HG03571 (cell line): ENCODE measurements at regions not wholly inside any gene's neighbourhood (a gene's known extent, or its start where the extent isn't known, plus 50 kb on each side); places are given as distances from the start of the nearest gene placed in this dataset.
"Not testable (repeated sequence)": the region's sequence is repeated elsewhere in the genome, so short reads cannot be mapped to it uniquely, and the experiment has no call there.

Experiments
- ATAC-seq: cut with Tn5 transposase; IDR thresholded peaks from one replicate; pipeline ENCODE4 v1.9.1; 2021; ENCODE audit not compliant: unreplicated experiment

GRCh38 chr2:194603429-194603828 lies 1053.6 kb upstream of the SLC39A10 start:
- ATAC-seq = no peak

DNA sequence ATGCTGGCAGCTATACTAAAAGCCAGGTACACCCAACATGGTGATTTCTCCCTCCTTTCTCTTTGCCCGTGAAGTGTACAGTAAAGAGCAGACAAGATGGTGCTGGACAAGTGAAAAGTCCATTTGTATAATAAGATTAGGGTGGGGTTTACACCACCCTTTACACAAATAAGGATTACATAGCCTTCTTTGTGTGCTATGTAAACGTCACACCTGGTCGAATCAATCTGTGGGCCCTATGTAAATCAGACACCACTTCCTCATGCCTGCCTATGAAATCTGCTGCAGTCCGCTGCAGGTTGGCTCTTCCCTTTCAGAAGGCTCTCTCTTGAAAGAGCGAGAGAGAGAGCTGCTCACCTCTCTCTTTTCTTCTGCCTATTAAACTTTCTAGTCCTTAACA lies 1054.3 kb upstream of the SLC39A10 start:
- ATAC-seq = no peak

GRCh38 chr2:194591192-194591591 lies 1065.8 kb upstream of the SLC39A10 start:
- no peak for ATAC-seq

- no peak for ATAC-seq
Observed at GRCh38 chr2:194587739-194588270, 1069.2 kb upstream of the SLC39A10 start.

DNA sequence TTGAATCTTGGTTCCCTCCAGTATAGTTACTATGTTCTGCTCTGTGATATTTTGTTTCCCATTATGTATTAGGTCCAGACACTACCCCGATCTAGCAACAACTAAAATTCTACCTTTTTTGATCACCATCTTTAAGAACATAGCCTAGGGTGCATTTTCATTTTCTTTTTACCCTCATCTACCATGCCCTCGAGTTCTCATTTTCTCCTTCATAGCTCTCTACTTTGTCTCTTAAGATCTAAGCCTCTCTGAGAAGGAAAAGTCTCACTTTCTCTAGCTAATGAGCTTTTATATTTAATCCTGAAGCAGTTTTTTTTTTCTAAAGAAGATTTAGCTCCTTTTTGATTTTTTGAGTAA lies 1089.4 kb upstream of the SLC39A10 start:
- peak; percentile 67 for ATAC-seq

DNA sequence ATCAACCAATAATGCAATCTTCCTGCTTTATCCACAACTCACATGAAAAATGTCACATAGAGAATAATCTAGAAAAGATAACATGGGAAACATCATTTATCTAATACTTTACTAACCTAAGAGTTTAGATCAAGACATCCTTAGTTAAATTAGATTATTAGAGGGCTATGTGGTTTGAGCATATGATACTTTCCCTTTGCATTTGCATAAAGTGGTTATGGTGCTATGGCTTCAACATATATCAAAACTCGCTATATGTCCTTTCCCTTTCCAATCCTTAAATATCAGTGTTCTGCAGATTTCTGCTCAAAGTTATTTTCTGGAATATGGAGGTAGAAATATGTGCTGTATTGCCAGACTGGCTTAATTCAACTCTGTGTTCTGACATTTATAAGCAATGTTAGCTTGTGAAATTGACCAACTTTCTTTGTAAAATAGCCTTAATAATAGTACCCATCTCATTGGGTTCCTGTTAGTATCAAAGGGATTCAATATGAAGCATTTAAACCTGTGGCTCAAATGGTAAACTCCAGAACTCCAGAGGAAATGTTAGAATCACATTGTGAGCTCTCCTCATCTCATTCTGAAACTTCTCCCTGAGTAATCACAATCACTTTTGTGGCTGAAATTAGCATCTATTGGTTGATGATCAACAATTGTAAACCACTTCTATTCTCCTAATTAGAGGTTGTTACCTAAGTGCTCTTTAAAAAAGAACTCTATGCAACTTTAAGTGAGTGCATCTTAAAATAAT lies 1089.9 kb upstream of the SLC39A10 start:
- peak; percentile 88 for ATAC-seq

GRCh38 chr2:194564422-194564821 lies 1092.6 kb upstream of the SLC39A10 start:
- no peak for ATAC-seq

GRCh38 chr2:194562329-194562728 lies 1094.7 kb upstream of the SLC39A10 start:
- ATAC-seq = no peak

DNA sequence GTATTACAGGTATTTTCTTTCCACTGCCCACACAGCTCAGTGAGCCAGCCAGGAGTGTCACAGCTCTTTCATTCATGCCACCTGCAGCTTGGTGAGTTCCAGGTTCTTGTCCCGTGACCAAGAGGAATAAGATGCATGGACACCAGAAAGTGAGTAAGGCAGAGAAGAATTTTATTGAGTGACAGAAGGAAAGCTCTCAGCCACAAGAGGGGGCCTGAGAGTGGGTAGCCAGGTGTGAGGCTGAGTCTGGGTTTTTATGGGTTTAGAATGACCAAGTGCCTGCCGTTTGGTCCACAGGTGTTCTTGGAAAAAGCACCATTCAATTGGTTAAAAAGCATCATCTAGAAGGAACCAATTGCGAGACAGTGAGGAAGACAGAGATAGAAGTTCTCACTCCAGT lies 1097.1 kb upstream of the SLC39A10 start:
- no peak for ATAC-seq

DNA sequence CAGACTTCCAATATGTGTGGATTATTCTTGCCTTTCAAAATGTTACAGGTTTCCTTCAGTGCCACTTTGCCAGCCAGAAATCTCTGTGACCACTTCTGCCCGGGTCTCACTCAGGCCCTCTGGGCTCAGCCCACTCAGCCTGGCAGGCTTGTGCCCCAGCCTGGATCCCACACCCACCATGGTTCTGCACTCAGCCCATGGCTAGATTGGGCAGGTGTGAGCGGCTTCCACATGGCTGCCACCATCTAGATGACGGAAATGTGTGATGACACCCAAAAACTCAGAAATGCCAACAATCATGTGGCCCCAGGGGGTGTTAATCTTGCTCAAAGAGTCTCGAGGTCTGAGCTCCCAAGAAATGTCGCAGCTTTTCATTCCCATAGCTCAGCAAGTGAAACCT lies 1097.5 kb upstream of the SLC39A10 start:
- ATAC-seq = no peak

DNA sequence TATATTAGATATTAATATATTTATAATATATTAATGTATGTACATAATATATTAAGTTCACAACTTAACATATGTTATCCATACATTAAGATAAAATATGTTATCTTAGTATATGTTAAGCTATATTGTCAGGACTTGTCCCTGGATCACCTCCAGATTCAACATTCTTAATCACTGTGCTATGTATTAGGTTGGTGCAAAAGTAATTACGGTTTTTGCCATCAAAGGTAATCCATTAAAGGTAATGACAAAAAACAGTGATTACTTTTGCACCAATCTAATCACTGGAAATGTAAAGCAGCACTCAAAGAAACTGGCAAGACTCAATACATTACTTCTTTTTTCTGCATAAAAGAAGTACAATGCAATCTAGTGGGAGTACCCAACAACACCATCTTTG lies 1099.0 kb upstream of the SLC39A10 start:
- no peak for ATAC-seq

DNA sequence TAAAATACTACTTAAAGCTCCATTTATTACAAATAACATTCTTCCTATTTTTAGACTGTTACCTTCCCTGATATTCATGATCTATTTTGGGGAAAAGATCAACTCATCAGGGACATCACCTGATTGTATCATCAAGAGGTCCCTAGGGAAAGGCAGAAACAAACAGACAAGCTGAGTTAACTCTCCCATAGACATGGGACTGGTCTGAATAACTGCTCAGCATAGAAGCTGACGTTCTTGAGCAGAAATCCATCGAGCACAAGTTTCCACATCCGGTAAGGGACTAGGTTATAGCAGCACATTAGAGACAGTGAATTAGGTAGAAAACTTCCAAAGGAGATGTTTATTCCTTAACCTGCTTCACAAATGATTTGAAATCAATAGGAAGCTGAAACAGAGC lies 1100.4 kb upstream of the SLC39A10 start:
- no peak for ATAC-seq

DNA sequence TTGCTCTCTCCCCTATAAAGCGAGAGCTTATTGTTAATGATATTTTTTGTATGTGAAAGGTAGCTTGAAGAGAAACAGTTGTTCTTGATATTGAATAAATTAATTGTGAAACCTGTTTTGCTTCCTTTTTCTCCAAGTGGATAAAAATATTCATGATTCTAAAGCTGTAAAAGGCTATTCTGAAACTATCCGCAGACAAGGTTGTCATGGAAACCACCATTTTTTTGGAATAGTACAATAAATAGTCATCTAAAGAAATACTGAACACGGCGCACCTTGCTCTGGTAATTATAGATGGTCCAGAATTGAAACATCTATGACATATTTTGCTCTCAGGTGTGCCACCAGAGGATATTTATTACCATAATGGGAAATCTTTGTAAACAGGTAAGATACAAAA lies 1103.0 kb upstream of the SLC39A10 start:
- no peak for ATAC-seq

GRCh38 chr2:194550702-194551101 lies 1106.3 kb upstream of the SLC39A10 start:
- no peak for ATAC-seq

DNA sequence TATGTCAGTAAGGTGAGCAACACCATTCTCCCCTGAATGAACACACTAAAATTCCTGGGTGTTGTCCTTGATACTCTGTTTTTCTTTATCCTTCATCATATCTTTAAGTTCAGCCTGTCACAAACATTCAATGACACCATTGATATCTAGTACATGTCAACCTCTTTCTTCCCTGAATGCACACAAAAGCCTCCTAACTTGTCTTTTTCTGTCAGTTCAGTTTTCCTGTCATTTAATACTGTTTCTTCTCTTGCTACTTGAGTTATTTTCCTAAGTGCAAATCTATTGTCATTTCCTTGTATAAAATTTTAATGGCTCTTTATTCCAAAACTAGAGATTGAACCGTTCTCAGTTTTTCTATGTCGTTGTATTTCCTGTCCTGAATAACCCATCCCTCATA lies 1107.6 kb upstream of the SLC39A10 start:
- ATAC-seq = no peak

DNA sequence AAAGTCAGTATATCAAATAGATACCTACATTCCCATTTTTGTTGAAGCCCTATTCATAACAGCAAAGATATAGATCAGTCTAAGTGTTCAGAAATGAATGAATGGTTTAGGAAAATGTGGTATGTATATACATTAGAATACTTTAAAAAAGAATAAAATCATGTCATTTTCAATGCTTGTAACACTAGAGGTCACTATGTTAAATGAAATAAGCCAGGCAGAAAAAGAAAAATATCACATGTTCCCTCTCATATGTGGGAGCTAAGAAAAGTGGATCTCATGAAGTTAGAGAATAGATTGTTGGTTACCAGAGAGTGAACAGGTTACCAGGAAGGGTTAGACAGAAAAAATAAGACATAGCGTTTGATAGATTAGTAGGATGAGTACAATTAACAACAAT lies 1111.0 kb upstream of the SLC39A10 start:
- ATAC-seq = no peak

- ATAC-seq = no peak
Observed at GRCh38 chr2:194539425-194539824, 1117.6 kb upstream of the SLC39A10 start.

- ATAC-seq = no peak
Observed at GRCh38 chr2:194526121-194526520, 1130.9 kb upstream of the SLC39A10 start.

- no peak for ATAC-seq
Observed at GRCh38 chr2:194514281-194514680, 1142.7 kb upstream of the SLC39A10 start.

DNA sequence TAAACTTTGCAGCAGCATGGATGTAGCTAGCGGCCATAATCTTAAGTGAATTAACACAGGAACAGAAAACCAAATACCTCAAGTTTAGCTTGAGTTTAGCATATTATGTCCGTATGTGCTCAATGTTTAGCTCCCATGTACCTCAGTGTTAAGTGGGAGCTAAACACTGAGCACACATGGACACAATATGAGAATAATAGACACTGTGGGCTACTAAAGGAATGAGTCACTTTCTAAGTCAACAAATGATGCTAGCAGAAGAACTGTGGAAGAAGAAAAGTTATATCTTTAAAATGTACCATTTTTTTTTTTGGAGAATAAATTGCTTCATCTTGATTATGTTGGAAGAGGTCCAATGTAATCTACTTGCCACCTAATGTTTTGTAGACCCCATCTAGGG lies 1146.0 kb upstream of the SLC39A10 start:
- ATAC-seq = not testable (repeated sequence)

DNA sequence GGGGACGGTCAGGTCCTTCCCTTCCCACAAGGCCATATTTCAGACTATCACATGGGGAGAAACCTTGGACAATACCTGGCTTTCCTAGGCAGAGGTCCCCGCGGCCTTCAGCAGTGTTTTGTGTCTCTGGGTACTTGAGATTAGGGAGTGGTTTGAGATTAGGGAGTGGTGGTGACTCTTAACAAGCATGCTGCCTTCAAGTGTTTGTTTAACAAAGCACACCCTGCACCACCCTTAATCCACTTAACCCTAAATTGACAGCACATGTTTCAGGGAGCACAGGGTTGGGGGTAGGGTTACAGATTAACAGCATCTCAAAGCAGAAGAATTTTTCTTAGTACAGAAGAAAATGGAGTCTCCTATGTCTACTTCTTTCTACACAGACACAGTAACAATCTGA lies 1152.2 kb upstream of the SLC39A10 start:
- ATAC-seq = not testable (repeated sequence)

GRCh38 chr2:194495046-194495445 lies 1162.0 kb upstream of the SLC39A10 start:
- ATAC-seq = no peak

DNA sequence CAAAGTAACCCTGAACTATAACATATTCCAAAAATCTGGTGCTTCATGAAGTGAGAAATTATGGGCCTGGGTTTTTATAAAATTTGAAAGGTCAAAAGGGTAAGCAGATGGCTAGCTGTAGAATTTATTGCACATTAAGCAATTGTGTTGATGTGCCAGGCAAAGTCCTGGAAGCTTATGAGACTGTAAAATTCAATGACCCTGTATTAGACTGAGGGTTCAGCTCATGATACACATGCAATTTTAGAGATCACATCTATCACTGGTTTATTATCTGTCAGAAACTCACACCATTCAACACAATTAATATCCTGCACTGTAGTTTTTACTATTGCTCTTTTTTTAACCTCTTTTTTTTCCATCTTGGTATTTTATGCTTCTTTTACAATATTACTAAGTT lies 1162.6 kb upstream of the SLC39A10 start:
- no peak for ATAC-seq
